ENCODE measurements at regions not wholly inside any gene's neighbourhood (a gene's known extent, or its start where the extent isn't known, plus 50 kb on each side); places are given as distances from the start of the nearest gene placed in this dataset.

GRCh38 chr7:86963599-86964230, 95.7 kb downstream of the ELAPOR2 start:
- intact Hi-C loops (cut with micrococcal nuclease; ENCODE audit: unreplicated experiment) (no loop called here), in situ Hi-C loops (cut with MboI) (no loop called here)
- CTCF ChIA-PET: interaction anchor here (0.5 kb wide), 1 partner anchor 55 kb away, joined by 3 read pairs; no protein-coding TSS in a partner anchor
- H2AFZ ChIP-seq (ENCODE audit: control insufficient read depth, low read depth, low read length): no peak overlapping the region
- ATAC-seq (peak; percentile 52; the same call in 2 of the 3 replicates), DNase-seq (ENCODE audit: low read depth, low spot score) (no peak), FAIRE-seq (no peak)
- H3K4me2 ChIP-seq (ENCODE audit: control insufficient read depth, insufficient read depth): no peak overlapping the region
- RAD21 ChIA-PET (ENCODE audit: unreplicated experiment): no interaction called here
- H3K36me3 ChIP-seq (ENCODE audit: control insufficient read depth in 2 of 2, insufficient read depth in 2 of 2, low read length in 1 of 2): no peaks in the 10 kb centered on the region
- H3K27ac ChIP-seq (ENCODE audit: control insufficient read depth, insufficient read depth): no peak overlapping the region
- WGBS (ENCODE audit: insufficient coverage, insufficient replicate concordance, low lambda C conversion rate, missing lambda C conversion rate): 41% methylated on average over 2 of the region's 2 CpGs
- H4K20me1 ChIP-seq (ENCODE audit: control insufficient read depth, insufficient read depth): no peaks in the 10 kb centered on the region
- POLR2A ChIA-PET: no interaction called here
- SMC1A ChIA-PET (ENCODE audit: uncharacterized antibody, unreplicated experiment): interaction anchor here (0.7 to 1.2 kb wide), 2 partner anchors 21 to 62 kb away, joined by 3 to 4 read pairs; no protein-coding TSS in a partner anchor
- no peak overlapping the region for H3K4me3 ChIP-seq
- H3K9ac ChIP-seq (ENCODE audit: control insufficient read depth, insufficient read depth, low read length): no peak overlapping the region
- H3K9me3 ChIP-seq (replicated peaks; ENCODE audit: control insufficient read depth, insufficient read depth, low read length): no peaks in the 10 kb centered on the region
- no TSS peak for BruUV-seq (replicated peaks)
- H3K79me2 ChIP-seq (ENCODE audit: control insufficient read depth, insufficient read depth, low read length): no peaks in the 10 kb centered on the region
- H3K27me3 ChIP-seq (replicated peaks in 1 of 2; ENCODE audit: control insufficient read depth in 2 of 2, insufficient read depth in 2 of 2, low read length in 1 of 2): no peaks in the 10 kb centered on the region
- peaks cover 9% of the 10 kb centered on the region for H3K4me1 ChIP-seq (ENCODE audit: control insufficient read depth, insufficient read depth, low read length)
- TF ChIP-seq CHD2 (IDR thresholded peaks at IDR 0.05; ENCODE audit: borderline replicate concordance, low read depth, low read length): no peak
- no peak for TF ChIP-seq ZBTB33 (IDR thresholded peaks at IDR 0.05)
- no peak for TF ChIP-seq ZZZ3 (IDR thresholded peaks at IDR 0.05; ENCODE audit: control insufficient read depth, insufficient read length, low read depth)
- TF ChIP-seq HDAC2 (IDR thresholded peaks at IDR 0.05): no peak
- no peak for TF ChIP-seq TARDBP (IDR thresholded peaks at IDR 0.05; ENCODE audit: borderline replicate concordance)
- TF ChIP-seq RUNX3 (IDR thresholded peaks at IDR 0.05; ENCODE audit: low read length): peak; percentile 61

- Histone ChIP-seq H2AFZ (ENCODE audit: control insufficient read depth, low read depth, low read length) (no peak overlapping the region), H4K20me1 (ENCODE audit: control insufficient read depth, insufficient read depth) (no peaks in the 10 kb centered on the region), H3K9ac (ENCODE audit: control insufficient read depth, insufficient read depth, low read length) (no peak overlapping the region), H3K4me1 (ENCODE audit: control insufficient read depth, insufficient read depth, low read length) (peaks cover 12% of the 10 kb centered on the region), H3K36me3 (ENCODE audit: control insufficient read depth in 2 of 2, insufficient read depth in 2 of 2, low read length in 1 of 2) (no peaks in the 10 kb centered on the region), H3K4me2 (ENCODE audit: control insufficient read depth, insufficient read depth) (no peak overlapping the region), H3K9me3 (replicated peaks; ENCODE audit: control insufficient read depth, insufficient read depth, low read length) (no peaks in the 10 kb centered on the region), H3K79me2 (ENCODE audit: control insufficient read depth, insufficient read depth, low read length) (no peaks in the 10 kb centered on the region), H3K4me3 (no peak overlapping the region), H3K27ac (ENCODE audit: control insufficient read depth, insufficient read depth) (no peak overlapping the region), H3K27me3 (replicated peaks in 1 of 2; ENCODE audit: control insufficient read depth in 2 of 2, insufficient read depth in 2 of 2, low read length in 1 of 2) (no peaks in the 10 kb centered on the region)
- FAIRE-seq: no peak
- no peak for DNase-seq (ENCODE audit: low read depth, low spot score)
- intact Hi-C loops (cut with micrococcal nuclease; ENCODE audit: unreplicated experiment) (no loop called here), in situ Hi-C loops (cut with MboI) (no loop called here)
- no peak for ATAC-seq
- RAD21 ChIA-PET (ENCODE audit: unreplicated experiment): no interaction called here
- CTCF ChIA-PET: no interaction called here
- SMC1A ChIA-PET (ENCODE audit: uncharacterized antibody, unreplicated experiment): no interaction called here
- no peak for TF ChIP-seq JUND (IDR thresholded peaks at IDR 0.05; ENCODE audit: low read depth, low read length)
- TF ChIP-seq HDAC2 (IDR thresholded peaks at IDR 0.05): no peak
- BruUV-seq (replicated peaks): no TSS peak
- POLR2A ChIA-PET: no interaction called here
- 75% methylated on average over 3 of the region's 3 CpGs for WGBS (ENCODE audit: insufficient coverage, insufficient replicate concordance, low lambda C conversion rate, missing lambda C conversion rate)
These were observed 96.8 kb downstream of the ELAPOR2 start for GRCh38 chr7:86962623-86963022.
